ENCODE measurements at regions not wholly inside any gene's neighbourhood (a gene's known extent, or its start where the extent isn't known, plus 50 kb on each side); places are given as distances from the start of the nearest gene placed in this dataset.
A peak's percentile ranks its signal among the peaks of the same experiment; 100 is the strongest.

- peak; percentile 57 for DNase-seq (ENCODE audit: low read depth)
- no peak overlapping the region for H3K4me3 ChIP-seq (ENCODE audit: low read depth, low read length)
- peak; percentile 87 for TF ChIP-seq CTCF (IDR thresholded peaks at IDR 0.05; ENCODE audit: insufficient read depth, low read depth, low read length)
Measured at GRCh38 chr3:161851941-161852566, 355.4 kb downstream of the OTOL1 start.

- DNase-seq (ENCODE audit: low read depth): no peak
- TF ChIP-seq CTCF (IDR thresholded peaks at IDR 0.05; ENCODE audit: insufficient read depth, low read depth, low read length): no peak
- no peak overlapping the region for H3K4me3 ChIP-seq (ENCODE audit: low read depth, low read length)
Measured at GRCh38 chr3:161852744-161853143, 356.1 kb downstream of the OTOL1 start.

GRCh38 chr3:161854232-161854771 is 357.7 kb downstream of the OTOL1 start:
- peak; percentile 47 for DNase-seq (ENCODE audit: low read depth)
- no peak overlapping the region for H3K4me3 ChIP-seq (ENCODE audit: low read depth, low read length)
- TF ChIP-seq CTCF (IDR thresholded peaks at IDR 0.05; ENCODE audit: insufficient read depth, low read depth, low read length): peak; percentile 23

- no peak for TF ChIP-seq CTCF (IDR thresholded peaks at IDR 0.05; ENCODE audit: insufficient read depth, low read depth, low read length)
- no peak overlapping the region for H3K4me3 ChIP-seq (ENCODE audit: low read depth, low read length)
- no peak for DNase-seq (ENCODE audit: low read depth)
Measured at GRCh38 chr3:161859057-161859456, 362.4 kb downstream of the OTOL1 start.

GRCh38 chr3:161859865-161860450 is 363.4 kb downstream of the OTOL1 start:
- no peak for DNase-seq (ENCODE audit: low read depth)
- no peak for TF ChIP-seq CTCF (IDR thresholded peaks at IDR 0.05; ENCODE audit: insufficient read depth, low read depth, low read length)
- no peak overlapping the region for H3K4me3 ChIP-seq (ENCODE audit: low read depth, low read length)

GRCh38 chr3:161863775-161864174 is 367.2 kb downstream of the OTOL1 start:
- no peak for TF ChIP-seq CTCF (IDR thresholded peaks at IDR 0.05; ENCODE audit: insufficient read depth, low read depth, low read length)
- DNase-seq (ENCODE audit: low read depth): no peak
- no peak overlapping the region for H3K4me3 ChIP-seq (ENCODE audit: low read depth, low read length)
